ENCODE measurements at regions not wholly inside any gene's neighbourhood (a gene's known extent, or its start where the extent isn't known, plus 50 kb on each side); places are given as distances from the start of the nearest gene placed in this dataset.
"Not testable (repeated sequence)": the region's sequence is repeated elsewhere in the genome, so short reads cannot be mapped to it uniquely, and the experiment has no call there.

DNA sequence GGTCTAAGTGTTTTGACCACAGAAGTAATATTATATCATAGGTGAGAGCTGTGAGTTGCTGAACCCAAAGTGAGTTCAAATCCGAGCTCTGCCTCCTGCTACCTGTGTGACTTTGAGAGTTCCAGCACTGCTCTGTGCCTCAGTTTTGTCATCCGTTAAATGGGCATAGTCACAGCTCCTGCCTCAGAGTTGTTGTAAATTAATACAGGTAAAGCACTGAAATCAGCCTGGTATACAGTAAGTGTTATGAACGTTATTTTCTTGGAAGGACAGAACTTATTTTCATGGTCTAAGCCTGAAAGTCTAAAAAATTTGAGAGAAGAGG lies 65.4 kb upstream of the ZNF195 start:
- not testable (repeated sequence) for DNase-seq (ENCODE audit: low read depth)

DNA sequence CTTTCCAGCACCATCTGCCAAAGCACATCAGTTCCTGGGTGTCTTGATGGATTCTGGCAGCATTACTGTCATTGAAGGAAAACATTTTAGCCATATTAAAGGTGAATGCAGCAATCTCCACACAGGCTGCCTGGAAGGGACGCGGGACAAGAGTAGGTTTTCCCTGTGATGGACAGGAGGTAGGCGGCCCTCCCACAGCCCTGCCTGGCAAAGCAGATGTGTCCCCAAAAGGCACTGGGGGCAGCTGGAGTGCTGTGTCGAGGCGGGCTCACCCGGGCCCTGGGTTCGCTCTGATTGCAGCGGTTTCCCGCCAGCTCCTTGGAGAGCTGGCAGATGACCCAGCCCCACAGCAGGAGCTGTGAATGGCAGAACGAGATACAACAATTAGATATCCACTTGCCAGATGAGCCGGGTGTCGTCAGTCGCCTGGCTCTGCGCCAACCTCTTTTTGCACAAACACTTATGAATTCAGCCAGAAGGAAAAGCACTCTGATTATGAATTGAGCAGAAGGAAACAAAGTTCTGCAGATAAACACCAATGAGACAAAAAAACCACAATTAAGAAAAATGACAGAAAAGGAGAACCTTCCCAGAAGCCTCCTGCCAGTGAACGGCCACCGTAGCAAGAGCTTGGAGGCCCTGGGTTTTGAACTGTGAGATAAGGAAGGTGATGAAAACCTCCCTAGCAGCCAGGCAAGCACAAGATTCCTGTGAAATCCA lies 64.9 kb upstream of the ZNF195 start:
- not testable (repeated sequence) for DNase-seq (ENCODE audit: low read depth)

DNA sequence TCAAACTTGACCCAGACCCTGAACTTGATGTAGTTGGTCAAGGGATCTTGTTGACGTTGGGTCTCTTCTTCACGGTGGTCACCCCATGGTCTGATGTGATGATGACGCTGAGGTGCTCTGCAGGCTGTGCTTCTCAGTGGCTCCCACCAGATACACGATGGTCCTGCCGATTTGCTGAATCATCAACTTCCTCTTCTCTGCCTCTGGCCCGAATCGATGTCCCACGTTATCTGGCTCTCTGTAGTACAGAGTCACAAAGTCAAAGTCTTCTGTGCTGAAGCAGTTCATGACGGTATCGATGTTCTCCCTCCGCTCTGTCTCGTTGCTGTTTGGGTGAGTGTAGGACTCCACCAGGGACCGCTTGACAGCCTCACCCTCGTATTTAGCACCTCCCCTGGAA lies 58.5 kb upstream of the ZNF195 start:
- DNase-seq (ENCODE audit: low read depth) = not testable (repeated sequence)

DNA sequence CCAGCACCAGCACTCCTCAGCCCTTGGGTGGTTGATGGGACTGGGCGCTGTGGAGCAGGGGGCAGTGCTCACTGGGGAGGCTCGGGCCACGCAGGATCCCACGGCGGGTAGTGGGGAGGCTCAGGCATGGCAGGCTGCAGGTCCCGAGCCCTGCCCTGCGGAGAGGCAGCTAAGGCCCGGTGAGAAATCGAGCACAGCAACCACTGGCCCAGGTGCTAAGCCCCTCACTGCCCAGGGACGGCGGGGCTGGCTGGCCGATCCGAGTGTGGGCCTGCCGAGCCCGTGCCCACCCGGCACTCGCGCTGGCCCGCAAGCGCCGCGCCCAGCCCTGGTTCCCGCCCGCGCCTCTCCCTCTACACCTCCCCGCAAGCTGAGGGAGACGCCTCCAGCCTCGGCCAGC lies 56.0 kb upstream of the ZNF195 start:
- no peak for DNase-seq (ENCODE audit: low read depth)

DNA sequence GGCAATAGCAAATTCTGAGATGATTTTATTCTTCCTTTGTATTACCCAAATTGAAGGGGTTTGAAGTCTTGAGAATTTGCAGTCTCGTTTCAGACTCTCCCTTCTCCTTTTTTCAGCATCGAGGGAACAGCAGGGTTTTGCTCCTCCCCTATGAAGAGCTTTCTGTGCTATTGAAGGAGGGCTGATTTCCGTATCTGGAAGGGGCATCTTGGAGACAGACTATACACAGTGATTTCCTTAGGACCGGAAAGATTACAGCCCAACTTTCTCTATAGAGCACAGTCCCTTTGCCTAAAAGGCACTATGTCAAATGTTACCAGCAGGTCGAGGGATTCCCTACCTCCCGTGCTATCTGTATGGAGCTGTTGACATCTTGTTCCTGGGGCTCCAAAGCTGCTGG lies 50.2 kb upstream of the ZNF195 start:
- DNase-seq (ENCODE audit: low read depth) = not testable (repeated sequence)
